ENCODE measurements at regions not wholly inside any gene's neighbourhood (a gene's known extent, or its start where the extent isn't known, plus 50 kb on each side); places are given as distances from the start of the nearest gene placed in this dataset.
A peak's percentile ranks its signal among the peaks of the same experiment; 100 is the strongest.
"Not testable (repeated sequence)": the region's sequence is repeated elsewhere in the genome, so short reads cannot be mapped to it uniquely, and the experiment has no call there.

- no peaks in the 10 kb centered on the region for H3K9me3 ChIP-seq
- peak; percentile 23 to 77 for DNase-seq (ENCODE audit: low spot score in 2 of 2)
- H3K36me3 ChIP-seq: no peaks in the 10 kb centered on the region
- H3K27ac ChIP-seq: peak overlapping the region in 1 of 4 donors; percentile 36
- no peak overlapping the region for H3K4me3 ChIP-seq
- 49 to 54% methylated on average over 2 of the region's 2 CpGs for WGBS, 2 donors
- H3K27me3 ChIP-seq: no peaks in the 10 kb centered on the region
- TF ChIP-seq CTCF (IDR thresholded peaks at IDR 0.05) (no peak), EP300 (IDR thresholded peaks at IDR 0.05) (peak in 1 of 2 donors; percentile 25), POLR2A (IDR thresholded peaks at IDR 0.05) (no peak)
- peaks cover 0 to 24% (median 0%) of the 10 kb centered on the region in 4 donors for H3K4me1 ChIP-seq
Measured at GRCh38 chr1:71298633-71299032, 217.8 kb upstream of the ZRANB2 start.

- Histone ChIP-seq H3K27ac (no peak overlapping the region), H3K4me1 (peaks cover 0 to 24% (median 0%) of the 10 kb centered on the region in 4 donors), H3K9me3 (no peaks in the 10 kb centered on the region), H3K27me3 (no peaks in the 10 kb centered on the region), H3K36me3 (no peaks in the 10 kb centered on the region), H3K4me3 (no peak overlapping the region)
- TF ChIP-seq EP300 (IDR thresholded peaks at IDR 0.05): no peak
- no peak for TF ChIP-seq POLR2A (IDR thresholded peaks at IDR 0.05)
- TF ChIP-seq CTCF (IDR thresholded peaks at IDR 0.05): no peak
- no peak for DNase-seq (ENCODE audit: low spot score in 2 of 2)
- WGBS, 2 donors: 38 to 46% methylated on average over 2 of the region's 2 CpGs
Measured at GRCh38 chr1:71296551-71297134, 215.8 kb upstream of the ZRANB2 start.

- DNase-seq (ENCODE audit: low spot score in 2 of 2): peak in 1 of 2 donors; percentile 13
- no peaks in the 10 kb centered on the region for H3K9me3 ChIP-seq
- H3K36me3 ChIP-seq: no peaks in the 10 kb centered on the region
- TF ChIP-seq EP300 (IDR thresholded peaks at IDR 0.05): no peak
- no peak for TF ChIP-seq CTCF (IDR thresholded peaks at IDR 0.05)
- no peak for TF ChIP-seq POLR2A (IDR thresholded peaks at IDR 0.05)
- H3K27me3 ChIP-seq: no peaks in the 10 kb centered on the region
- H3K27ac ChIP-seq: no peak overlapping the region
- no peak overlapping the region for H3K4me3 ChIP-seq
- 62 to 72% methylated on average over 3 of the region's 3 CpGs for WGBS, 2 donors
- peaks cover 0 to 24% (median 0%) of the 10 kb centered on the region in 4 donors for H3K4me1 ChIP-seq
Measured at GRCh38 chr1:71295350-71295749, 214.5 kb upstream of the ZRANB2 start.

- no peak overlapping the region for H3K4me3 ChIP-seq
- no peaks in the 10 kb centered on the region for H3K27me3 ChIP-seq
- DNase-seq (ENCODE audit: low spot score in 2 of 2): no peak
- no peak overlapping the region for H3K27ac ChIP-seq
- H3K4me1 ChIP-seq: peaks cover 0 to 21% (median 0%) of the 10 kb centered on the region in 4 donors
- TF ChIP-seq EP300 (IDR thresholded peaks at IDR 0.05) (no peak), CTCF (IDR thresholded peaks at IDR 0.05) (no peak), POLR2A (IDR thresholded peaks at IDR 0.05) (no peak)
- no peaks in the 10 kb centered on the region for H3K9me3 ChIP-seq
- no peaks in the 10 kb centered on the region for H3K36me3 ChIP-seq
- 56 to 62% methylated on average over 5 of the region's 5 CpGs for WGBS, 2 donors
Measured at GRCh38 chr1:71294178-71294577, 213.3 kb upstream of the ZRANB2 start.

- no peak overlapping the region for H3K4me3 ChIP-seq
- DNase-seq (ENCODE audit: low spot score in 2 of 2): no peak
- H3K27ac ChIP-seq: no peak overlapping the region
- 89 to 93% methylated on average over 2 of the region's 2 CpGs for WGBS, 2 donors
- peaks cover 0 to 17% (median 0%) of the 10 kb centered on the region in 4 donors for H3K4me1 ChIP-seq
- H3K9me3 ChIP-seq: no peaks in the 10 kb centered on the region
- H3K27me3 ChIP-seq: no peaks in the 10 kb centered on the region
- no peak for TF ChIP-seq POLR2A (IDR thresholded peaks at IDR 0.05)
- no peaks in the 10 kb centered on the region for H3K36me3 ChIP-seq
Measured at GRCh38 chr1:71292203-71292602, 211.4 kb upstream of the ZRANB2 start.

GRCh38 chr1:71290506-71291237 is 209.8 kb upstream of the ZRANB2 start:
- not testable (repeated sequence) for H3K4me1 ChIP-seq; H3K4me3 ChIP-seq; H3K9me3 ChIP-seq; DNase-seq (ENCODE audit: low spot score in 2 of 2); H3K36me3 ChIP-seq; H3K27ac ChIP-seq; H3K27me3 ChIP-seq
- 84 to 95% methylated on average over 6 of the region's 6 CpGs for WGBS, 2 donors
